Astrocyte of the cerebellum (primary cell): ENCODE measurements at regions not wholly inside any gene's neighbourhood (a gene's known extent, or its start where the extent isn't known, plus 50 kb on each side); places are given as distances from the start of the nearest gene placed in this dataset.

Experiments
- DNase-seq: peaks from one replicate; pipeline ENCODE4 v3.0.0-alpha.2; 2011; ENCODE audit warnings: low read depth
- H3K4me3 ChIP-seq: 2 replicates; pipeline ENCODE4 v1.5.1; 2011; ENCODE audit warnings: mild to moderate bottlenecking, low read depth, low read length, moderate library complexity
- CTCF ChIP-seq: IDR thresholded peaks from 2 replicates; pipeline ENCODE4 v1.5.1; 2012; ENCODE audit warnings: low read length, low read depth, moderate library complexity, mild to moderate bottlenecking; ENCODE audit errors: missing control alignments
- in situ Hi-C: cut with HindIII; loops from 2 replicates; pipeline ENCODE4 v1.10.0; 2017; ENCODE audit warnings: low sequenced_read_pairs

GRCh38 chr18:22841840-22842239 lies 91.3 kb upstream of the RBBP8 start:
- no peak overlapping the region for H3K4me3 ChIP-seq
- TF ChIP-seq CTCF, result no peak
- DNase-seq, result no peak
- in situ Hi-C loops, result no loop called here

GRCh38 chr18:22844190-22844589 lies 88.9 kb upstream of the RBBP8 start:
- H3K4me3 ChIP-seq, result no peak overlapping the region
- no peak for TF ChIP-seq CTCF
- in situ Hi-C loops, result no loop called here
- no peak for DNase-seq

GRCh38 chr18:22844628-22845027 lies 88.5 kb upstream of the RBBP8 start:
- no peak for DNase-seq
- H3K4me3 ChIP-seq, result no peak overlapping the region
- in situ Hi-C loops, result no loop called here
- TF ChIP-seq CTCF, result no peak

GRCh38 chr18:22846088-22846683 lies 86.9 kb upstream of the RBBP8 start:
- peak; percentile 47 for TF ChIP-seq CTCF
- in situ Hi-C loops, result no loop called here
- no peak overlapping the region for H3K4me3 ChIP-seq
- DNase-seq, result no peak

GRCh38 chr18:22846697-22847096 lies 86.4 kb upstream of the RBBP8 start:
- no peak for DNase-seq
- TF ChIP-seq CTCF, result no peak
- H3K4me3 ChIP-seq, result no peak overlapping the region
- in situ Hi-C loops, result no loop called here

GRCh38 chr18:22847392-22847791 lies 85.7 kb upstream of the RBBP8 start:
- peak; percentile 51 for DNase-seq
- no peak for TF ChIP-seq CTCF
- no peak overlapping the region for H3K4me3 ChIP-seq
- in situ Hi-C loops, result no loop called here
